Head of caudate nucleus (tissue), 42 donors: ENCODE measurements at regions not wholly inside any gene's neighbourhood (a gene's known extent, or its start where the extent isn't known, plus 50 kb on each side); places are given as distances from the start of the nearest gene placed in this dataset.

Experiments used
- DNase-seq, 42 donors: peaks; one replicate each; pipeline versions ENCODE4 v3.0.0 to v3.0.0-alpha.2; 2020 to 2021; ENCODE audit warnings: mixed read lengths in 7 of 42
- intact Hi-C: fragments of 100-400 bp; cut with DNase I; formaldehyde crosslinking; loops from one replicate; pipeline ENCODE4 v1.15.0; 2022

DNA sequence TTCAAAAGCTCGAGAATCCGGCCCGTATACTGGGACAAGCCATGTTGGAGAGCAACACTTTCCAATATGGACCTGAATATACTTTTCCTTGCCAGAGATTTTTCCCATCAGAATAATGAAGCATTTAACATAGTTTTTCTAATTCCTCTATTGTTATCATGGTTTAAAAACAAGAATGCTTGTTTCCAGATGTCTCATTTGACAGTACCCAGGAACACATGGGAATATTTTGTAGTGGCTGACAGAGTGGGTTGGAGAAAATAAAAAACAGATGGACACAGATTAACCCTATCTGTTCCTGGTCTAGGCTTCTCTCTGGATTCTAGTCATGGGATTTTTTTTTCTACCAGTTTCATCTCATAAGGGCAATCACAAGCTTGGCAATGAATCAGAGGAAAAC is 164.8 kb upstream of the CEP162 start:
- DNase-seq = no peak
- intact Hi-C loops = no loop called here

GRCh38 chr6:84390851-84391250 is 163.4 kb upstream of the CEP162 start:
- intact Hi-C loops = no loop called here
- DNase-seq = no peak

- DNase-seq = no peak
- intact Hi-C loops = no loop called here
Measured at GRCh38 chr6:84390334-84390733, 162.9 kb upstream of the CEP162 start.

- no peak for DNase-seq
- intact Hi-C loops = no loop called here
Measured at GRCh38 chr6:84379142-84379541, 151.7 kb upstream of the CEP162 start.

GRCh38 chr6:84372290-84372689 is 144.8 kb upstream of the CEP162 start:
- DNase-seq = no peak
- intact Hi-C loops = no loop called here

- no peak for DNase-seq
- intact Hi-C loops = no loop called here
Measured at GRCh38 chr6:84371681-84372080, 144.2 kb upstream of the CEP162 start.

- DNase-seq = no peak
- intact Hi-C loops = no loop called here
Measured at GRCh38 chr6:84362193-84362821, 134.9 kb upstream of the CEP162 start.

DNA sequence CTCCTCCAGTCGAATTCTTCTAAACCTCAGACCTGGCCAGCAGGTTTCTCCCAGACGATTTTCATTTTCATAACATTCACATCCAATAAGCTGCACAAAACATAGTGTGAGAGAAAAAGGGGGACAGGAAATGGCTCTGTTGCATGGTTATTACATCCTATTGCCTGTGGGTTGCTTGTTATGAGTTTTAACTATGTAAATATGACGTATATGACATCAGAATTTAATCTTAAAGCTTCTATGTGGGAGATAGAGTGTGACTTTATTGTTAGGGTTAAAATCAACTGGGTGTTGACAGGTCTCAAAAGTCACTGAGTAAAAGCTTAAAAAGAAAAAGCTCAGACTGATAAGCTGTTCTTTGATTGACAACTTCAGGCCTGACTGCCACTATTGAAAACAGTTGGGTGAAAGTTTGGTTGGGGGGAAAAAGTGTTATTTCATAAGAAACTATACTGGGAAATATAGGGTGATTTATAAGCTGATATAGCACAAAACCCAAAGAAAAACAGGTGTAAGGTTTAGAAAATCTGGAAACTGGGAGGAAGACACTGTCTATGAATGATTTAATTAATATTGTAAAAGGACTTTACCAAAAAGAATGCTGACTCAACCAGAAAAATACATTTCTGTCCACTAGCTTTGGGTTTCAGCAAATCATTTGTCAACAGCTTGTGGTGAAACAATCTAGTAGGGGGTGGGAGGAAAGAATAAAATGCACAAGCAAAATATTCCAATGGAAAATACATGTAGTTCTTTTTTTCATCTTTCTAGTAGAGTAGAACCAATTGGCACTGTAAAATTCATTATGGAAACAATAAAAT is 134.1 kb upstream of the CEP162 start:
- intact Hi-C loops = no loop called here
- no peak for DNase-seq

- no peak for DNase-seq
- intact Hi-C loops = no loop called here
Measured at GRCh38 chr6:84360039-84360438, 132.6 kb upstream of the CEP162 start.

- no peak for DNase-seq
- intact Hi-C loops = no loop called here
Measured at GRCh38 chr6:84358581-84358980, 131.1 kb upstream of the CEP162 start.

DNA sequence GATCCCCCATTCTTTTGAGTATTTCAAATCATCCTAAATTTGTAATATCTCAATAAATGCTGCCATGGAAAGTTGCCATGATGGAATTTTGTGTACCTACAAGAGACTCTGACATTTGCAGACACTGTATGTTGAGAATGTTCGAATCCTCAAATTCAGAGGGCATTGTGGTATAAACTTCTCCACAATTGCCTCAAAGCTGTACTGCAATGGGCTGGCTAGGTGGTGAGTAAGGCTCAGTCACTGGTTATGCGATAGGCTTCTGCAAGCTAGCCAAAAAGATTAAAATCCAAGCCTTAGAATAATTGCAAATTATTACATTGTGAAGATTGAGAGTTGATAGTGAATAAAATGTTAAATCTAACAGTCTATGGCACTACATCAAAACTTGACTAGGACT is 130.2 kb upstream of the CEP162 start:
- DNase-seq = no peak
- intact Hi-C loops = no loop called here

- DNase-seq = peak in 1 of 42 donors; percentile 2
- intact Hi-C loops = no loop called here
Measured at GRCh38 chr6:84356907-84357306, 129.5 kb upstream of the CEP162 start.

DNA sequence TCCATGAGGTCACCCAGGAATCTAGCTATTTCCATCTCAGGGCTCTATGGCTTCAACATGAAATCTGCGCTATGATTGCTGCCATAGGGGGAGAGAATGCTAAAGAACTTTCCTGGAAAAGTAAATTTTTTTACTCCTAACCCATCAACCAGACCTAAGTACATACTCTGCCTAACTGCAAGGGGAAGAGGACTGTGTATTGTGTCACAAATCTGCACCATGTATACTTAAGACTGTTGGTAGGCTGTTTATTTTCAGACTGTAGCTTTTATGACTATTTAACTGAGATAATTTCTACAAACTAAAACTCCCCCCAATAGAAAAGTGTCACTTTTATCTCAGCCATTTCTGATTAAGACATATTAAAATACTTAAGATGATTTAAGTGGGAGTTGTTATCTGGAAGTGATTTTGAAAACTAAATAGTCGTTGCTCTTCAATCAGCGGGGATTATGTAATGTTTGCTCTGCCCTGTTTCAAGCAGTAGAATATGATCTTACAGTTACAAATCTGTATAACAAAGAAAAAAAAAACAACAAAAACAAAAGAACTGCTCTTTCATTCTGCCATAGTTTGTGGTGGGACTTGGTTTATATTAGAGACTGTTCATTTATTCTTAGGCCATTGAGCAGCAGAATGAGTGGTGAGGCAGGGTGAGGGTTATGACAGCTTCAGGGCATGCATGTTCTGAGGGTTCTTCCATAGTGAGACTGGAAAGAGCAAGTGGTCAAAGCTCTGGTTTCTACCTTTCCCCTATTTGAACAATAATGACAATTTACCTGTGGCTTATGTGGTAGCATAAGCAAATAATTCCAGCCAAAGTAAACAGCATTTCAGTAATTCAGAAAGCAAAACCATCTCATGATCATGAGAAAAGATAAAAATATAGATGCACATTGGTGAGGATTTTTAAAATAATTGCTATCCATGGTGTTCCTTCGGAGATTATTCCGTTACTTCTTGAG is 126.3 kb upstream of the CEP162 start:
- intact Hi-C loops = no loop called here
- DNase-seq = no peak

DNA sequence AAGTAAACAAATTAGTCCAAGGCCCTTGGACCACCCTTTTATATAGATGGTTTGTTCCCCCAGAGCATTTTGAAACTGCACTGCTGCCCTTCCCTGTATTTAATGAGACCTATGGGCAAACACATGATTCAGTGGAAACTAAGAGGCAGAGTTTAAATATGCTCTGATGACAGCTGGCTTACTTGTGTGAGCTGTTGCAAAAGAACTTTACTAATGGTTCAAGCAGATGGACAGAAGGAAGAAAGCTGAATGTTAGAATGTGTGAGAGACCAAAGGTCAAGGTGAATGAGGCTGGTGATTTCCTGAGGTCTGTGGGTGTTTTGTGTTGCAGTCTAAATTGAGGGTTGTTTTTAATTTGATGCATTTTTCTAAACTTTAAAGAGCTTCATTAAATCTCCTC is 123.0 kb upstream of the CEP162 start:
- no peak for DNase-seq
- intact Hi-C loops = no loop called here

DNA sequence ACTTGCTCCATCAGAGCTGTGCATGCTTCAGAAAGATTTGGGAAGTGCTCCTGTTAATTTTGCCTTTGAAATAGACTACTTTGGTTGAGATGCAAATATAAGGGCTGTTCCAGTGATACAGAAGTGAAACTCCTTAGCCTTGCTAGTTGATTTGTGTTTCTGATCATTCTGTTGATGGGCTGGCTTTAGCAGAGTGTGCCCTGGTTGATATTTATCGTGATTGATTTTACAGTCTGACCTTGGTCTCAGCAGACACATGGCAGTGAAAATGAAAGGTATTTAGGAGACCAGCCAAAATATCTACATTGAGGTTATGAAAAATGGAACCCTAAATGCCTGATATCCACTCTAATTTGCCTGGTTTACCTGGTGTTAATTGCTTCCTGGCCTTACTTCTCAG is 122.1 kb upstream of the CEP162 start:
- intact Hi-C loops = no loop called here
- DNase-seq = no peak

DNA sequence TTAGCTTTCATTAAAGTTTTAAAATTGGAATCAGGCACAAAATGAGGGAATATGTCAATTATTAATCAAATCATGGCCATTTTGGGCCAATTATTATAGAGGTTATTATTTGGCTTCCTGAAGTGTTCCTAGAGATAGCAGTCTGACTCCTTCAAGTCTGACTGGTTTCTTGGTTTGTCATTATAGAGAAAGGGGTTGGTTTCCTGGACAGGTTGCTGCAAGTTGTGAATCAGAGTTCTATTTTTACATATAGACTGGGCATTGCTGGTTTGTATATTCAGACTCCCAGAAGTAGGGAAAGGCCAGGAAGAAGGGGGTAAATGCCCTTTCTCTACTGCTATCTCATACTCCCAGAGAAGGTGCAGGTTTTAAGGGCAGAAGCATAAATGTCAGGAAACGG is 121.4 kb upstream of the CEP162 start:
- intact Hi-C loops = no loop called here
- DNase-seq = no peak

DNA sequence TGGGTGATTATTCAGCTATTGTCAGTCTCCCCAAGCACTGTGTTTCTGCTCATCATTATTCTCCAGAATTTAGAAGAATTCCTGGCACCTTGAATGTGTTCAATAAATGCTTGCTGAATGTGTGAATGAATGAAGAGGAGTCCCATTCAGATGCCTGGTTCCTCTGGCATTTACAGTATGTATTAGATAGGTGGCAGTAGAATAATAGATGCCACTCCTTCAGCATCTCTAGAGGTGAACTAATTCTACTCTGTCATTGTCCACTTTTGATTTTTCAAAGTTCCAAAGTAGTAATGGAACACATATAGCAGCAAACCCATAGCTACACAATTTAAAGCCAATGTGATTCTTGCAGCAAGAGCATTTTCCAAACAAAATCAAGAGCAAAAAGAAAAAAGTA is 118.9 kb upstream of the CEP162 start:
- no peak for DNase-seq
- intact Hi-C loops = no loop called here

DNA sequence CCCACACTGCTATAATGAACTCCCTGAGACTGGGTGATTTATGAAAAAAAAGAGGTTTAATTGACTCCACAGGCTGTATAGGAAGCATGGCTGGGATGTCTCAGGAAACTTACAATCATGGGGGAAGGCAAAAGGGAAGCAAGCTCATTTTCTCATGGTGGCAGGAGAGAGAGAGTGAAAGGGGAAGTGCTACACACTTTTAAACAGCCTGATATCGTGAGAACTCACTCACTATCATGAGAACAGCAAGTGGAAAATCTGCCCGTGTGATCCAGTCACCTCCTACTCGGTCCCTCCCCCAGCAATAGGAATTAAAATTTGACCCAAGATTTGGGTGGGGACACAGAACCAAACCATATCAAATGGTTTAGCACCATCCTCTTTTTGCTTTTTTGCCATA is 116.6 kb upstream of the CEP162 start:
- intact Hi-C loops = no loop called here

GRCh38 chr6:84340422-84340821 is 113.0 kb upstream of the CEP162 start:
- no peak for DNase-seq
- intact Hi-C loops = no loop called here

More for the DNA sequence above, 116.6 kb upstream of the CEP162 start:
- no peak for DNase-seq

DNA sequence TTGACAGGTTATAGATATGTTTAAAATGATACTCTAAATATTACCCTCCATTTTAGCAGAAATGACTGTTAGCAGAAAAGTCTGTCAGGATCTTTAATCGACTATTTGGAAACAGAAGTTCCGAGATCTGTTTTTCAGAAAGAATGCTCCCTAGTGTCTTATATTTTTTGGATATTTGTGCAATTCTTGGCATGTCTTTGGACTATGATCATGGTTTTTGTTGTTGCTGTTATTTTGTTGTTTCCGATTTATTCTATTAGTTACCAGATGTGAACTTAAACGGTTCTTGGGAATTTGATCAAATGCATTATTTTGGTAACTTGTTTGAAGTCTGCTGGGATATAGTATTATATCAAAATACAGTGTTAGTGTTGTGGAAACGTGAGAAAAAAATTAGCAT is 106.4 kb upstream of the CEP162 start:
- intact Hi-C loops = no loop called here

More for the DNA sequence above, 106.4 kb upstream of the CEP162 start:
- no peak for DNase-seq
